GM10266 (cell line): ENCODE measurements at regions not wholly inside any gene's neighbourhood (a gene's known extent, or its start where the extent isn't known, plus 50 kb on each side); places are given as distances from the start of the nearest gene placed in this dataset.

Experiments used
- DNase-seq: peaks from one replicate; pipeline ENCODE4 v3.0.0; 2012; ENCODE audit errors: extremely low spot score
- TF ChIP-seq, protein P1 (sequence below): IDR thresholded peaks from 2 replicates; pipeline ENCODE4 v1.5.1; 2012; ENCODE audit warnings: mild to moderate bottlenecking, low read depth; ENCODE audit not compliant: control insufficient read depth, insufficient read depth; ENCODE audit errors: missing control alignments

DNA sequence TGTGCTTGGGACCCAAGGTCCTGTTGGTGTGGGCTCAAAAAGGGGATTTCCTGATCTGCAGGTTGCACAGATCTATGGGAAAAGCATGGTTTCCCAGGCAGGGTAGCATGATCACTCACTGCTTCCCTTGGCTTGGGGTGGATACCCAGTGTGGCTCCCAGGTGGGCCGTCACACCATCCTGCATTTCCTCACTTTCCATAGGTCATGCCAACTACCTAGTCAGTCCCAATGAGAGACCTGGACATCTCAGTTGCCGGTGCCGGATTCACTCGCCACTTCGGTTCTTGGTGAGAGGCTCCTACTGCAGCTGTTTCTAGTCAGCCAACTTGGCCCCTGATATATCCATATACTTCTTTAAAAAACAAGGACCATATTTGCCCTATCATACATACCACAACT lies 503.0 kb downstream of the PCDH17 start:
- DNase-seq = no peak
- TF ChIP-seq, protein P1, sequence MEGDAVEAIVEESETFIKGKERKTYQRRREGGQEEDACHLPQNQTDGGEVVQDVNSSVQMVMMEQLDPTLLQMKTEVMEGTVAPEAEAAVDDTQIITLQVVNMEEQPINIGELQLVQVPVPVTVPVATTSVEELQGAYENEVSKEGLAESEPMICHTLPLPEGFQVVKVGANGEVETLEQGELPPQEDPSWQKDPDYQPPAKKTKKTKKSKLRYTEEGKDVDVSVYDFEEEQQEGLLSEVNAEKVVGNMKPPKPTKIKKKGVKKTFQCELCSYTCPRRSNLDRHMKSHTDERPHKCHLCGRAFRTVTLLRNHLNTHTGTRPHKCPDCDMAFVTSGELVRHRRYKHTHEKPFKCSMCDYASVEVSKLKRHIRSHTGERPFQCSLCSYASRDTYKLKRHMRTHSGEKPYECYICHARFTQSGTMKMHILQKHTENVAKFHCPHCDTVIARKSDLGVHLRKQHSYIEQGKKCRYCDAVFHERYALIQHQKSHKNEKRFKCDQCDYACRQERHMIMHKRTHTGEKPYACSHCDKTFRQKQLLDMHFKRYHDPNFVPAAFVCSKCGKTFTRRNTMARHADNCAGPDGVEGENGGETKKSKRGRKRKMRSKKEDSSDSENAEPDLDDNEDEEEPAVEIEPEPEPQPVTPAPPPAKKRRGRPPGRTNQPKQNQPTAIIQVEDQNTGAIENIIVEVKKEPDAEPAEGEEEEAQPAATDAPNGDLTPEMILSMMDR = no peak

DNA sequence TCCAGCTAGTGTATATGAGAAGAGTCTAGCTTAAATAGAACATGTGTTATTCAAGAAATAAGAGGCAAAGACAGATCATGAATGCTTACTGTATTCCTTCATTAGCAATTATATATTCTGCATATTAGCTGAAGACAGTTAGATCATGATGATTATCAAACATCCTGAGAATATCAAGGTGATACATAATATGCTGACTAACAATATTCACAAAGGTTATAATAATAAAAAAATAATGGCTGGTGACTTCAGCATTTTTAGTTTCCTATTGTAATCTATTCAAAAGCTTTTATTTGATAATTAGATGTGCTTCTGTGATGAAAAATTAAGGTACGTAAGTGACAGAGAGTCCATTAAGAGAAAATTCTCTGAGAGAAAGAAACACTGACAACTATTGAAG lies 511.4 kb downstream of the PCDH17 start:
- TF ChIP-seq, protein P1 = no peak
- no peak for DNase-seq

DNA sequence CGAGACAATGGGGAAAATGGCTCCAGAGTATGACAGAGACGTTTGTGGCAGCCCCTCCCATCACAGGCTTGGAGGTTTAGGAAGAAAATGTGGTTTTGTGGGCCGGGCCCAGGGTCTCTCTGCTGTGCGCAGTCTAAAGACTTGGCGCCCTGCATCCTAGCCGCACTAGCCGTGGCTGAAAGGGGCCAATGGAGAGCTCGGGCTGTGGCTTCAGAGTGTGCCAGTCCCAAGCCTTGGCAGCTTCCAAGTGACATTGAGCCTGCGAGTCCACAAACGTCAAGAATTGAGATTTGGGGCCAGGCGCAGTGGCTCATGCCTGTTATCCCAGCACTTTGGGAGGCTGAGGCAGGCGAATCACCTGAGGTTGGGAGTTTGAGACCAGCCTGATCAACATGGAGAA lies 513.1 kb downstream of the PCDH17 start:
- no peak for DNase-seq
- TF ChIP-seq, protein P1 = no peak

DNA sequence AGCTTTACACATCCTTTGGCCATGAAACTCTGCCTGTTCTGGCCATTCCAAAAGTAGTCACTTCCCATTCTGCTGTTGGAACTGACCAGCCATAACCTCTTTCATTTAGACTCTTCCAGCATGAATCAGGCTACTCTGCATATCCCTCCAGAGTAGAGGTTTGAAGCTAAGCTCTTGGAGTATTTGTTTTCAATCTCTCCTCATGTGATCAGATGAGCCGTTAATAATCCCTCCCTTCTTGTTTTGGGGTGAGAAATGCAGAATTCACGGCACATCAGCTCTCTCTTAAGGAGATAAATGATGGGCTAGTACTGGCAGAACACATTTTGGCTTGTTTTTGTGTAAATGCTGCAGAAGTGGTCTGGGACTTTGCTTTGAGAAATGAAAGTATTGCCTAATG lies 519.9 kb downstream of the PCDH17 start:
- TF ChIP-seq, protein P1 = no peak
- DNase-seq = no peak

DNA sequence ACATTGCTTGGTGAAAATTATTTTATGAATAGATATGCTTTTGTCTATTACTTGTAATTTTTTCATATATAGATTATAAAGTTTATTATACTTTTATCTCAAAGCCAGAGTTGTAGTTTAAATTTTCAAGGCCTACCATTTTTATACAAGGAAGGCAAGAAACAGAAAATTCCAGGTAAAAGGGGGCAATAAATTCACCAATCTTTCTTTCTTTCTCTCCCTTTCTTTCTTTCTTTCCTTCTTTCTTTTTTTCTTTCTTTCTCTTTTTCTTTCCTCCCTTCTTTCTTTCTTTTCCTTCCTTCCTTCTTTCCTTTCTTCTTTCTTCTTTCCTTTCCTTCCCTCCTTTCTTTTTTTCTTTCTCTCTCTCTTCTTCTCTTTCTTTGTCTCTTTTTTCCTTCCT lies 529.4 kb downstream of the PCDH17 start:
- TF ChIP-seq, protein P1 = no peak
- no peak for DNase-seq

DNA sequence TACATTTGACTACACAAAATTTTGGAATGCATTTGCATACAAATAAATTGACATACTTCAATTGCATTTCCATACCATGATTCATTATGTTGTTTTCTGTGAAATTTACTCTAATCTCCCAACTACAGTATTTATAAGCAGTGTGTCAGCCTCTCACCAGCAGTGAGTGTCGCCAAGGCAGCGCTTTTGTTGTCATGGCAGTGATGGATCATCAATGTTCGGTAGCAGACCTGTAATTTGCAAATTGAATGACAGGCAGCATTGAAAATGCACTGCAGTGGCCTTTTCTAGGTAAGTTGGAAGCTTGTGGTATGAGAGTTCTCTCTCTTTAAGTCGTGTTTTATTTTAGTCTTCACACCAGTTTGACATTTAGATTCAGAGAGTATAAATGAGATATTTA lies 534.1 kb downstream of the PCDH17 start:
- no peak for DNase-seq
- TF ChIP-seq, protein P1 = no peak

DNA sequence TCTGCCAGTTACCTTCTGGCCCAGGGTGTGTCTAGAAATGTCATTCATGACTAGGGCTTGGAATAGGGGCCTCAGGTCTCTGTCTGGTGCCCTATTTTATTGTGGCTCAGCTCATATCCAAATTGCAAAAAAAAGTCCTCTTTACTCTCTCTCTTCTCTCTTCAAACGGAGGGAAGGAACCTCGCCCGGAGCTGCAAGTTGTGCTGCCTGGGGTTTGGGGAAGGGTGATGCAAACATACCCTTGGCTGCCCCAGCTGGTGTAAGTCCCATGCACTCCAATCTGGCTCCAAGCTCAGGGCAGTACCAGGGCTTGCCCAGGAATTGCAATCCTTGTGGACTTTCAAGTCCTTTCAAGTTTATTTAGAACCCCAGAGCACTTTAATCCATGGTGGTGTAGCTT lies 549.6 kb downstream of the PCDH17 start:
- no peak for DNase-seq
- TF ChIP-seq, protein P1 = no peak
